ENCODE measurements at regions not wholly inside any gene's neighbourhood (a gene's known extent, or its start where the extent isn't known, plus 50 kb on each side); places are given as distances from the start of the nearest gene placed in this dataset.

DNA sequence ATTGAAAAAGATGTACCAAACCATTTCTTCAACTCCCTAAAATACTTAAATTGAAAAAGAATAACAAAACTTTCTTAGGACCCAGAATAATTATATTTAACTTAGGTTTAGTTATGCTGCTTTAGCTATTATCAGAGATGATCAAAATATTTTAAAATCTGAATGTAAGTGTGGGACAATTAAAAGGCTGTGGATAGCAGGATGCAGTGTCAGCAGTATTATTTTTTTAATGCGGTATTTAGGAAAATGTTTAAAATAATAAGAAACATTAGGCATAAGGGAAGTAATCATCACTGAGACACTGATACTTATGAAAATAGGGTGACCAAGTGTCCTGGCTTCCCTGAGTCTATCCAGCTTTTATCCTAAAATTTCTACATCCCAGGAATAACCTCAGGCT lies 161.5 kb upstream of the PTCHD4 start (continued):
- TF ChIP-seq, protein P1, sequence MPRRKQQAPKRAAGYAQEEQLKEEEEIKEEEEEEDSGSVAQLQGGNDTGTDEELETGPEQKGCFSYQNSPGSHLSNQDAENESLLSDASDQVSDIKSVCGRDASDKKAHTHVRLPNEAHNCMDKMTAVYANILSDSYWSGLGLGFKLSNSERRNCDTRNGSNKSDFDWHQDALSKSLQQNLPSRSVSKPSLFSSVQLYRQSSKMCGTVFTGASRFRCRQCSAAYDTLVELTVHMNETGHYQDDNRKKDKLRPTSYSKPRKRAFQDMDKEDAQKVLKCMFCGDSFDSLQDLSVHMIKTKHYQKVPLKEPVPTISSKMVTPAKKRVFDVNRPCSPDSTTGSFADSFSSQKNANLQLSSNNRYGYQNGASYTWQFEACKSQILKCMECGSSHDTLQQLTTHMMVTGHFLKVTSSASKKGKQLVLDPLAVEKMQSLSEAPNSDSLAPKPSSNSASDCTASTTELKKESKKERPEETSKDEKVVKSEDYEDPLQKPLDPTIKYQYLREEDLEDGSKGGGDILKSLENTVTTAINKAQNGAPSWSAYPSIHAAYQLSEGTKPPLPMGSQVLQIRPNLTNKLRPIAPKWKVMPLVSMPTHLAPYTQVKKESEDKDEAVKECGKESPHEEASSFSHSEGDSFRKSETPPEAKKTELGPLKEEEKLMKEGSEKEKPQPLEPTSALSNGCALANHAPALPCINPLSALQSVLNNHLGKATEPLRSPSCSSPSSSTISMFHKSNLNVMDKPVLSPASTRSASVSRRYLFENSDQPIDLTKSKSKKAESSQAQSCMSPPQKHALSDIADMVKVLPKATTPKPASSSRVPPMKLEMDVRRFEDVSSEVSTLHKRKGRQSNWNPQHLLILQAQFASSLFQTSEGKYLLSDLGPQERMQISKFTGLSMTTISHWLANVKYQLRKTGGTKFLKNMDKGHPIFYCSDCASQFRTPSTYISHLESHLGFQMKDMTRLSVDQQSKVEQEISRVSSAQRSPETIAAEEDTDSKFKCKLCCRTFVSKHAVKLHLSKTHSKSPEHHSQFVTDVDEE (CRISPR knock-in tag; IDR thresholded peaks at IDR 0.05), result no peak
- TF ChIP-seq PPARA (CRISPR knock-in tag; IDR thresholded peaks at IDR 0.05; ENCODE audit: borderline replicate concordance), result no peak
- TF ChIP-seq ARNTL (CRISPR knock-in tag; IDR thresholded peaks at IDR 0.05; ENCODE audit: borderline replicate concordance, low read depth), result no peak
- TF ChIP-seq ZFP30 (CRISPR knock-in tag; IDR thresholded peaks at IDR 0.05), result no peak
- TF ChIP-seq SNAI2 (CRISPR knock-in tag; IDR thresholded peaks at IDR 0.05), result no peak
- no peak for TF ChIP-seq ZNF70 (CRISPR knock-in tag; IDR thresholded peaks at IDR 0.05)
- TF ChIP-seq BACH2 (CRISPR knock-in tag; IDR thresholded peaks at IDR 0.05; ENCODE audit: borderline replicate concordance), result no peak

DNA sequence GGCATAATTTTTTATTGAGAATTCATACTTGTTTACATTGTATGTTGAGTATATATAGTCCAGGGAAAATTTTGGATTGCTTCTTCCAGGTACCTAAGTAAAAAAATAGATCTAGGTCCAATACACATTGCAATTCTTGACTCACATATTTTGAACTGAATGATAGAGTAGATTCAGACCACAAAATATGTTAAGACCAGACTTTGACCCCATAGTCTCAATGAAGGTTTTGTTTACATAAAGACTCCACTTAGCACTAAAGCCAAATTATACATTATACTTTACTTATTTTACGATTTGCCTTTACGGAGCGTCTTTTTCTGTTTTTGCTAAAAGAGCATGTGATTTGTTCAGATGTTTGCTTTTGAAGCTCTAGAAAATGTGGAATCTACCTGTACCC lies 144.1 kb upstream of the PTCHD4 start:
- ATAC-seq, result no peak
- TF ChIP-seq, protein P2, sequence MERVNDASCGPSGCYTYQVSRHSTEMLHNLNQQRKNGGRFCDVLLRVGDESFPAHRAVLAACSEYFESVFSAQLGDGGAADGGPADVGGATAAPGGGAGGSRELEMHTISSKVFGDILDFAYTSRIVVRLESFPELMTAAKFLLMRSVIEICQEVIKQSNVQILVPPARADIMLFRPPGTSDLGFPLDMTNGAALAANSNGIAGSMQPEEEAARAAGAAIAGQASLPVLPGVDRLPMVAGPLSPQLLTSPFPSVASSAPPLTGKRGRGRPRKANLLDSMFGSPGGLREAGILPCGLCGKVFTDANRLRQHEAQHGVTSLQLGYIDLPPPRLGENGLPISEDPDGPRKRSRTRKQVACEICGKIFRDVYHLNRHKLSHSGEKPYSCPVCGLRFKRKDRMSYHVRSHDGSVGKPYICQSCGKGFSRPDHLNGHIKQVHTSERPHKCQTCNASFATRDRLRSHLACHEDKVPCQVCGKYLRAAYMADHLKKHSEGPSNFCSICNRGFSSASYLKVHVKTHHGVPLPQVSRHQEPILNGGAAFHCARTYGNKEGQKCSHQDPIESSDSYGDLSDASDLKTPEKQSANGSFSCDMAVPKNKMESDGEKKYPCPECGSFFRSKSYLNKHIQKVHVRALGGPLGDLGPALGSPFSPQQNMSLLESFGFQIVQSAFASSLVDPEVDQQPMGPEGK (CRISPR knock-in tag; IDR thresholded peaks at IDR 0.05; ENCODE audit: borderline replicate concordance), result no peak
- no peak for TF ChIP-seq BACH2 (CRISPR knock-in tag; IDR thresholded peaks at IDR 0.05; ENCODE audit: borderline replicate concordance)
- no peak for TF ChIP-seq TOX (CRISPR knock-in tag; IDR thresholded peaks at IDR 0.05; ENCODE audit: borderline replicate concordance)
- TF ChIP-seq ZNF70 (CRISPR knock-in tag; IDR thresholded peaks at IDR 0.05), result no peak
- no peak for TF ChIP-seq ISL1 (CRISPR knock-in tag; IDR thresholded peaks at IDR 0.05)
- TF ChIP-seq TCF4 (CRISPR knock-in tag; IDR thresholded peaks at IDR 0.05; ENCODE audit: borderline replicate concordance), result no peak
- TF ChIP-seq ARNTL (CRISPR knock-in tag; IDR thresholded peaks at IDR 0.05; ENCODE audit: borderline replicate concordance, low read depth), result no peak
- TF ChIP-seq, protein P3, sequence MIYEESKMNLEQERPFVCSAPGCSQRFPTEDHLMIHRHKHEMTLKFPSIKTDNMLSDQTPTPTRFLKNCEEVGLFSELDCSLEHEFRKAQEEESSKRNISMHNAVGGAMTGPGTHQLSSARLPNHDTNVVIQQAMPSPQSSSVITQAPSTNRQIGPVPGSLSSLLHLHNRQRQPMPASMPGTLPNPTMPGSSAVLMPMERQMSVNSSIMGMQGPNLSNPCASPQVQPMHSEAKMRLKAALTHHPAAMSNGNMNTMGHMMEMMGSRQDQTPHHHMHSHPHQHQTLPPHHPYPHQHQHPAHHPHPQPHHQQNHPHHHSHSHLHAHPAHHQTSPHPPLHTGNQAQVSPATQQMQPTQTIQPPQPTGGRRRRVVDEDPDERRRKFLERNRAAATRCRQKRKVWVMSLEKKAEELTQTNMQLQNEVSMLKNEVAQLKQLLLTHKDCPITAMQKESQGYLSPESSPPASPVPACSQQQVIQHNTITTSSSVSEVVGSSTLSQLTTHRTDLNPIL (CRISPR knock-in tag; IDR thresholded peaks at IDR 0.05; ENCODE audit: low read depth), result no peak
- no peak for TF ChIP-seq GLIS3 (CRISPR knock-in tag; IDR thresholded peaks at IDR 0.05)
- no peak for TF ChIP-seq ZFP30 (CRISPR knock-in tag; IDR thresholded peaks at IDR 0.05)
- TF ChIP-seq PPARA (CRISPR knock-in tag; IDR thresholded peaks at IDR 0.05; ENCODE audit: borderline replicate concordance), result no peak
- no peak for TF ChIP-seq ZC3H10 (CRISPR knock-in tag; IDR thresholded peaks at IDR 0.05)

DNA sequence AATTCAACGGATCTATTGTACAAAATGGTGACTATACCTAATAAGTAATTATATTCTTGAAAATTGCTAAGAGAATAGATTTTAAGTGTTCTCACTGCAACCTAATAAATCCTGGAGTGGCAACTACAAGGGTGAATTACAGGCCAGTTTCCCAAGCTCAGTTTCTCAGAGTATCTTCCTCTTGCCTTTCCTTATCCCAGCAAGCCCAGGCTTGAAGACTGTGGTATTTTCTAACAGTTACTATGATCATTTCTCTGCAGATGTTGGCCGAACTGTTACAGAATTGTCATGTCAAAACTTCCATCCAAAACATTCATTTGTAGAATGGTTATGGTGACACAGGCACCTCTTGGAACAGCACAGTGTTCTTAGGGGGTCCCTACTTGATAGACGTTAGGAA lies 138.1 kb upstream of the PTCHD4 start:
- TF ChIP-seq BACH2 (CRISPR knock-in tag; IDR thresholded peaks at IDR 0.05; ENCODE audit: borderline replicate concordance) (no peak), TCF4 (CRISPR knock-in tag; IDR thresholded peaks at IDR 0.05; ENCODE audit: borderline replicate concordance) (no peak), PPARA (CRISPR knock-in tag; IDR thresholded peaks at IDR 0.05; ENCODE audit: borderline replicate concordance) (no peak), ZNF8 (CRISPR knock-in tag; IDR thresholded peaks at IDR 0.05) (no peak), ARNTL (CRISPR knock-in tag; IDR thresholded peaks at IDR 0.05; ENCODE audit: borderline replicate concordance, low read depth) (no peak), ZFP3 (CRISPR knock-in tag; IDR thresholded peaks at IDR 0.05) (no peak), ZNF70 (CRISPR knock-in tag; IDR thresholded peaks at IDR 0.05) (no peak), CSDC2 (CRISPR knock-in tag; IDR thresholded peaks at IDR 0.05) (no peak), ZC3H10 (CRISPR knock-in tag; IDR thresholded peaks at IDR 0.05) (no peak), ISL1 (CRISPR knock-in tag; IDR thresholded peaks at IDR 0.05) (no peak), GLIS3 (CRISPR knock-in tag; IDR thresholded peaks at IDR 0.05) (no peak), TOX (CRISPR knock-in tag; IDR thresholded peaks at IDR 0.05; ENCODE audit: borderline replicate concordance) (no peak)
- TF ChIP-seq, protein P2 (CRISPR knock-in tag; IDR thresholded peaks at IDR 0.05; ENCODE audit: borderline replicate concordance), result no peak
- TF ChIP-seq, protein P4, sequence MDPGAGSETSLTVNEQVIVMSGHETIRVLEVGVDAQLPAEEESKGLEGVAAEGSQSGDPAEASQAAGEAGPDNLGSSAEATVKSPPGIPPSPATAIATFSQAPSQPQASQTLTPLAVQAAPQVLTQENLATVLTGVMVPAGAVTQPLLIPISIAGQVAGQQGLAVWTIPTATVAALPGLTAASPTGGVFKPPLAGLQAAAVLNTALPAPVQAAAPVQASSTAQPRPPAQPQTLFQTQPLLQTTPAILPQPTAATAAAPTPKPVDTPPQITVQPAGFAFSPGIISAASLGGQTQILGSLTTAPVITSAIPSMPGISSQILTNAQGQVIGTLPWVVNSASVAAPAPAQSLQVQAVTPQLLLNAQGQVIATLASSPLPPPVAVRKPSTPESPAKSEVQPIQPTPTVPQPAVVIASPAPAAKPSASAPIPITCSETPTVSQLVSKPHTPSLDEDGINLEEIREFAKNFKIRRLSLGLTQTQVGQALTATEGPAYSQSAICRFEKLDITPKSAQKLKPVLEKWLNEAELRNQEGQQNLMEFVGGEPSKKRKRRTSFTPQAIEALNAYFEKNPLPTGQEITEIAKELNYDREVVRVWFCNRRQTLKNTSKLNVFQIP (CRISPR knock-in tag; IDR thresholded peaks at IDR 0.05; ENCODE audit: borderline replicate concordance, low read depth), result no peak
- TF ChIP-seq, protein P5, sequence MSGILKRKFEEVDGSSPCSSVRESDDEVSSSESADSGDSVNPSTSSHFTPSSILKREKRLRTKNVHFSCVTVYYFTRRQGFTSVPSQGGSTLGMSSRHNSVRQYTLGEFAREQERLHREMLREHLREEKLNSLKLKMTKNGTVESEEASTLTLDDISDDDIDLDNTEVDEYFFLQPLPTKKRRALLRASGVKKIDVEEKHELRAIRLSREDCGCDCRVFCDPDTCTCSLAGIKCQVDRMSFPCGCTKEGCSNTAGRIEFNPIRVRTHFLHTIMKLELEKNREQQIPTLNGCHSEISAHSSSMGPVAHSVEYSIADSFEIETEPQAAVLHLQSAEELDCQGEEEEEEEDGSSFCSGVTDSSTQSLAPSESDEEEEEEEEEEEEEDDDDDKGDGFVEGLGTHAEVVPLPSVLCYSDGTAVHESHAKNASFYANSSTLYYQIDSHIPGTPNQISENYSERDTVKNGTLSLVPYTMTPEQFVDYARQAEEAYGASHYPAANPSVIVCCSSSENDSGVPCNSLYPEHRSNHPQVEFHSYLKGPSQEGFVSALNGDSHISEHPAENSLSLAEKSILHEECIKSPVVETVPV (CRISPR knock-in tag; IDR thresholded peaks at IDR 0.05), result no peak
- TF ChIP-seq, protein P1 (CRISPR knock-in tag; IDR thresholded peaks at IDR 0.05), result no peak
- TF ChIP-seq, protein P3 (CRISPR knock-in tag; IDR thresholded peaks at IDR 0.05; ENCODE audit: low read depth), result no peak
- no peak for ATAC-seq

All from SK-N-SH treated with all-trans-retinoic acid at 6 μM for 48 hours (cell line).